ENCODE measurements at regions not wholly inside any gene's neighbourhood (a gene's known extent, or its start where the extent isn't known, plus 50 kb on each side); places are given as distances from the start of the nearest gene placed in this dataset.
"Not testable (repeated sequence)": the region's sequence is repeated elsewhere in the genome, so short reads cannot be mapped to it uniquely, and the experiment has no call there.

DNA sequence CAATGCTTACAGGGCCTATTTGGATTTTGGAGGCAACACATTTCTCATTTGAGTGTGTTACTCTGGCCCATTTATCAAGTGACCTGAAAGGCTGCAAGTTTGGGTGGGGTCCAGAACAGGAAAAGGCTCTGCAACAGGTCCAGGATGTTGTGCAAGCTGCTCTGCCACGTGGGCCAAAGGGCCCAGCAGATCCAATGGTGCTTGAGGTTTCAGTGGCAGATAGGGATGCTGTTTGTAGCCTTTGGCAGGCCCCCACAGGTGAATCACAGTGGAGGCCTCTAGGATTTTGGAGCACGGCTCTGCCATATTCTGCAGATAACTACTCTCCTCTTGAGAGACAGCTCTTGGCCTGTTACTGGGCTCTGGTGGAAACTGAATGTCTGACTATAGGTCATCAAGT, 412.2 kb upstream of the SMIM21 start:
- FAIRE-seq = not testable (repeated sequence)

DNA sequence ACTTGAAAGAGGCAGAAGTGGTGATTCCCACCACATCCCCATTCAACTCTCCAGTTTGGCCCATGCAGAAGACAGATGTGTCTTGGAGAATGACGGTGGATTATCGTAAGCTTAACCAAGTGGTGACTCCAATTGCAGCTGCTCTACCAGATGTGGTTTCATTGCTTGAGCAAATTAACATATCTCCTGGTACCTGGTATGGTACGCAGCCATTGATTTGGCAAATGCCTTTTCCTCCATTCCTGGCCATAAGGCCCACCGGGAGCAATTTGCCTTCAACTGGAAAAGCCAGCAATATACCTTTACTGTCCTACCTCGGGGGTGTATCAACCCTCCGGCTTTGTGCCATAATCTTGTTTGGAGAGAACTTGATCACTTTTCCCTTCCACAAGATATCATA, 411.5 kb upstream of the SMIM21 start:
- FAIRE-seq = no peak

DNA sequence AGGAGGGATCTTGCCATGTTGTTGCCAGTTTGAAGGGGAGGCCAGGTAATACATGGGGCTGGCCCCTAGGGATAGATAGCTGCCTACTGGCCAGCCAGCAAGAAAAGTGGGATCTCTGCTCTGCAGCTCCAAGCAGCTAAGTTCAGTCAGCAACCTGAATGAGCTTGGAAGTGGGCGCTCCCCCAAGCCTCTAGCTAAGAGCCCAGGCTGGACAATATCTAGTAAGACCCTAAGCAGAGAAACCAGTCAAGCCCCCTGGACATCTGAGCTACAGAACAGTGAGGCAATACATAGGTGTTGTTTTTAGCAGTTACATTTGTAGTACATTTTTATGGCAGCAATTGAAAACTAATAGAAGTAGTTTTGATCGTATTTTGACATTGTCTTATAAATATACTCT, 409.8 kb upstream of the SMIM21 start:
- no peak for FAIRE-seq

DNA sequence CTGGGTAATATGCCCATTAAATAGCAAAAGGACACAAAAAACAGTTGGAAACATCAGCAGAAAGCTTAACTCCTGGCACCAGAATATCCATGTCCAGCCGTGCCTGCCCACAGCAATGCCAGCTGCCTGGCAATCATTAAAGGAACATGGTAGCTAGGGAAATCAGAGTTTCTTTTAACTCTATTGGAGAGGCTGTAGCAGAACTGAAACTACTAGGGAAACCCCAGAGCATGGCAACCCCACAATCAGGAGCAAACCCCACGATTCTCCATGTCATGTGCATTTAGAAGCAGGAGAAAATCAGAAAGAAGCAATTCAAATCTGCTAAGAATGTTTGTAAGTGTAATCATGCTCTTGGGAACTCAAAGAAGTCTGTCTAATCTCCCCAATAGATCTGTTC, 409.0 kb upstream of the SMIM21 start:
- FAIRE-seq = no peak

DNA sequence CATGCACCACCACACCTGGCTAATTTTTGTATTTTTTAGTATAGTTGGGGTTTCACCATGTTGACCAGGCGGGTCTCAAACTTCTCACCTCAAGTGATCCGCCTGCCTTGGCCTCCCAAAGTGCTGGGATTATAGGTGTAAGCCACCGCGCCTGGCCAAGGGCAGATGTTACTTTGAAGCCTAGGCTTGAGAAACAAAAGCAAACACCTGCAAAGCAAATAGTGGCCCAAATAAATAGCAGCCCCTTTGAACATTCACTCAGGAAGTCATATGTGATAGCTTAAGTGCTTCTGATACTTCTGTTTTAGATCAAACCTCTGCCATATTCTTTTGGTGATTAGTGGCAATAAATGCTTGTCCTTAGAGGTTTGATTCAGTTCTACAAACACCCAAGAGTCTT, 404.5 kb upstream of the SMIM21 start:
- FAIRE-seq = no peak

DNA sequence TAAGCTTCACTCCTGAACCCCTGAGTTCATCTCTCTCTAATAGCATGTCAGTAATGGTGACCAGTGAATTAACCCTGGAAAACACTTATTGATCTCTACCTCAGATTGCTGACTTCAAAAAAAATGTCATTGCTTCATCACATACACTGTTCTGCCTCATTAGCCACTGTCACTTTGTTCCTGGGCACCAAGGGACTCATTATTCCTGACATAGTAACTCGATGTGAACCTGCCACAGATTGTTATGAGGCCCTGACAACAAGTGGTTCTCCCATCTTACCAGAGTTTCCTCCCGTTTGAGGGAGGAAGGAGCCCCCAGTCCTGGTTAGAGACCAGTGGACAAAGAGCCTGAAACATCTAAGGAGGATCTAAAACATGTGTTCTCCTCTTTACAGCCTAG, 403.3 kb upstream of the SMIM21 start:
- FAIRE-seq = no peak

DNA sequence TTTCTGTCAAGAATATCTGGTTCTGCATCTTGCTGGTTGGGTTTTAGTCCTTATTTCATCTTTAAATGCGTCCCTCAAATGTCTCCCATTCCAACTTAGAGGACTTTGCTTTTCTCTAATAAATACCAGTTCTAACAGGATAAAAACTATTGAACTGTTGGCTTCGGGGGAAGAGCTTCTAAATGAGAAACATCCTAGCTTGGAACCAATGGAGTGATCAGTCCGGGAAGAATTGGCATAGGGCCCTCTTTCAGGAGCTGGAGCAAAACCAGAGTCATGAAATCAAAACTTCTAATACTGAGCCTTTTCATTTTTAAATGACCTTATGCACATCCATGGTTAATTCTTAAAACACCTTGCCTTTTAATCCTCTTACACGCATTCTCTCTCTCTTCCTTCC, 401.6 kb upstream of the SMIM21 start:
- FAIRE-seq = no peak

DNA sequence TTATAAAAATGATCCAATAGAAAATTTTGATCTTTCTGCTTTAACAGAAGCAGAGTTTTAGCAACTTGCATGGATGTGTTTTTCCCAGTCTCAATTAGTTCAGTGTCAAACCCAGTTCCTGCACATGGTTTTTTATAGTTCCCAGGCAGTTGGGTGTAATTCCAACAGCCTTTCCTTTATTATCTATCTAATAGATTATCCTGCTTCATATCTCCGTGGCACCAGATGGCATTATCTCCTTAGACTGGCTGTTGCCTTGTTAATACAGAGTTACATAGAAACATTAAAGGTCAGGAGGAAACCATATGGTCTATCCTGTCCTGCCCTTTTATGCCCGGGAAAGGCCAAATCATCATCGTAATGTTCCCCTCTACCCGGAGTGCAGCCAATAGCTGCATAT, 400.9 kb upstream of the SMIM21 start:
- no peak for FAIRE-seq

DNA sequence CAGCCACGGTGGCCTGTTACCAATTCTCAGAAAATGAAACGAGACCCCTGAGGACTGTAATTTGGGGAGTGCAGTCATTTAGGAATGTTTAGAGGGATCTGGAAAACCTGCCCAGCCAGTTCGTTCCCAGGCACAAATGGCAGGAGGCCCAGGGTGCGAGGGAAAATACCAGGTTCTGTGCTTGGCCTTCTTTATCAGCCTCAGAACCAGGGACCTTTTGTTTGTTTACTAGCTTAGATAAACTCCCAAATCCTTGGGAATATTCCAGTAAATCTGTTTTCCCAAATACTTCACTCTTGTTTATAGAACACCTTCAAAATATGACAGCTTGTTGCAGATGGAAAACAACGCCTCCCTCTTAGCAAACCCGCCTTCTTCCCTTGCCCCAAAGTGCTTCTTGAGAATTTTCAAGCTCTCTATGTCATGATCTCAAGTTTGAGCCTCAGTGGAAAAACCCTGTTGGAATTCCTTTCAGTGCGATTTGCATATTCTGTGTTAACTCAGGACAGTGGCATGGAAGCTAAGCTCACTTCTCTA, 400.3 kb upstream of the SMIM21 start:
- FAIRE-seq = no peak

DNA sequence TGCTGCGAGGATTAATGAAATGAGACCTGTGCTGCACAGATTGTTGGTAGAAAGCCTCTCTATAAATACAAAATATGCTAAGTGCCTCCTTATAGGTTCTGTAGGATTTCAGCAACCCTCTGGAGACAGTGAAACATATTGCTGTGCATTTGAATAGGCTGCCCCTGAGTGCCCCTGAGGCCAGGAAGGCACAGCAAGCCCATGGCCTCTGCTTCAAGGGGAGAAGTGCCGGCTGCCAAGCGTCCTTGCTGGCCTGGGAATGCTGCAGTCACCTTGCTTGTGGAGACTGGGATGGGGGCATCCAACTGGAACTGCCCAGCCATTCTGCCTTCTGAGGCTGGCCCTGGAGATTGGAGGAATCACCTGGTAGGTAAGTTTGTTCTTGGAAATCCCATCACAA, 397.2 kb upstream of the SMIM21 start:
- FAIRE-seq = no peak

DNA sequence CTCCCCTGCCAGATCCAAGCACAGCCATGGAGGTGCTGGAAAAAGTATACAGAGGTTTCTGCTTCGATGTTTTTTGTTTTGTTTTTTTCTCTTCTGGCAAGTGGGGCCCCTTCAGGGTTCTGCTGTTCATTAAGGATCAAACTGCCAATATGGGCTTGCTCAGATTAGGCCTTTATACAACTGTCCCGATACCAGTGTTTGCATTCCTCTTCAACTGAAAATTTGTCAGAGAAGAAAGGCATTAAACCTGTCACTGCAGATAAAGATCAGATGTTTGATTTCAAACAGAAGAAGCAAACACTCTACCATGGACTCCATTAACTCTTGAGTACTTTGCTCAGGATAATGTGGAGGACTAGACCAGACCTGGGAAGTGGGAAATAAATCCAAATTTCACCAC, 396.0 kb upstream of the SMIM21 start:
- FAIRE-seq = no peak

DNA sequence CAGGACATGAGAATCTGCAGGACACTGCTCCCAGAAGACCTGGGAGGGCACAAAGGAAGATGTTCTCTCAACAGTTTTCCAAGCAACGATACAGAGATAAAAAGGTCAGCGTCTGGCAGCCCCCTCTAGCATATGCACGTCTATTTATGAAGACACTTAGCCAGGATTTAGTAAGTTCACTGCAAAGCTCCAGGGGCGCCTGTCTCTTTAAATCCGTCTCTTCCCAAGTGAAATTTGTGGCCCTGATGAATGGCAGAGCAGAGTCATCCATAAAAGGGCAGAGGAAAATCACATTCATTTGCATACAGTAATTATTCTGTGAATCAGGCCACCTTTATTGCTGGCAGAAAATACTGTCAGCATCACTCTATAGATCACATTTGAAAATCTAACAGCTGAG, 390.9 kb upstream of the SMIM21 start:
- FAIRE-seq = no peak

DNA sequence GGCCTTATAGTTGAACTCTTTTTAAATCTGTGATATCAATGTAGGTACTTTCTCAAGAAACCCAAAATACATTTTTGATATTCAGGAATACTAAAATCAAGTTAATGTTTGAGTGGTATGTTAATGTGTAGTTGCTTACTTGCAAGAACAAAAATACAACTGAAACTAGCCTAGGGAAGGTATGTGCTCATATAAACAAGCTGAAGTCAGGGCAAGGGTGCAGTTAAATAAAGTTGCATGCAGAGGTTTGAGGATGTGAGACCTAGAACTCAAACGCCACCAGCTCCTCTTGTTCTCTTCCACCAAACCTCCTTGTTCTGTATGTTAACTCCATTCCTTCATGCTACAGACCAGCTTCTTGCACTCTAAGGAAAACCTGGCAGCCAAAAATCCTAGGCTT, 388.3 kb upstream of the SMIM21 start:
- no peak for FAIRE-seq

DNA sequence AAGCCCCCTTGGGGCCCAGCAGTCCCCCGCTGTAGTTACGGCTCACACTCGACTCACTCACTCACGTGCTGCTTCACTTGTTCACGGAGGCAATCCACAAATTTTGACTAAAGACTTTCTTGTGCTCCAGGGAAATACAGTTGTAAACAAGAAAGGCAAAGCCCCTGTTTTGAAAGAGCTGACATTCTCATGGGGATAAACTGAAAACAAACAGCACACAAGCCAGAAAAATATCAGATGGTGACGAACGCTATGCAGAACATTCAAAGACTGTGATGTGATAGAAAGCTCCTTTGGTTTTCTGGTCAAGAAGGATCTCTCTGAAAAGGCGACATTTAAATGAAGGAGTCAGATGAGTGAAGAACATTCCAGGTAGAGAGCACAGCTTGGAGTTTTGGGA, 385.3 kb upstream of the SMIM21 start:
- no peak for FAIRE-seq

DNA sequence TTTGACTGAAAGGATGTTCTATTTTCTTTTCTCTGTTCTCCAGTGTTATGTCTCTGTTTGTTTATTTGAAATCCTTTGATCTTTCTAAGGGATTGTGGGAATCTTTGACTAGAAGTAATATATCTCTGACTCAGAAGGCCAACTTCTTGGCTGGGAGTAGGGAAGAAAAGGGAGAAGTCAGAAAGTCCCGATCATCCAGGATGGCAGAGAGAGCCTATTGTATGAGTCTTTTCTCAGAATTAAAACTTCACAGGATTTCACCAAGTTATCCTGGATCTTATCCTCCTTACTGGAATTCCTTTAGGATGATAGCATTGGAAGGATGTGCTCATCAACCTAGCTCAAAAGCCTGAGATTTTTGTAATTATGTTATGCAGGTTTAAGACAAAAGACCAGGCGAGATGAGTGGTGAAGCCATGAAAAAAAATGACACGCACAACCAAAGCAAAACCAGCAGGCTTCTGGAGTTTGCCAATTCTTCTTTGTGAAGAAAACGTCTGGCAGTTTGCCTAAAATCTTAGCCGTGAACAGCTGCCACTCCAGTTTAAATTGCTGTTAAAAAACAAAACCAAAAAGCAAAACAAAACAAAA, 383.6 kb upstream of the SMIM21 start:
- FAIRE-seq = no peak

DNA sequence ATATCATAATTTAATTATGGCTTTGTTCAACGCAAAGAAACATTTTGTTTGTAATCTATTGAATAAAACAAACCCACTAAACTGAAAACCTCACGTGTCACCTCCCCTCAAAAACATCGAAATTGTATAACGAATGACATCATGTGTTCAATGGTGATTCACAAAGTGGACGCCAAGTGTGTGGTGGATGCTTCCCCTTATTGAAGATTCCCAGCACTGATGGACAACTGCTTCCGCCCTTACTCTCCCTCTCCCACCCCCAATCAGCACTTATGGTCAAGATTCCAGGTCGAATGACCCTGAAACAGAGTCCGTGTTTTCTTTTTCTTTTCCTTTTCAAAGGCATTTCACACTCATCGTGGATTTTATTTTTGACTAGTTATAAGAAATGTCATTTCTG, 383.0 kb upstream of the SMIM21 start:
- FAIRE-seq = no peak

DNA sequence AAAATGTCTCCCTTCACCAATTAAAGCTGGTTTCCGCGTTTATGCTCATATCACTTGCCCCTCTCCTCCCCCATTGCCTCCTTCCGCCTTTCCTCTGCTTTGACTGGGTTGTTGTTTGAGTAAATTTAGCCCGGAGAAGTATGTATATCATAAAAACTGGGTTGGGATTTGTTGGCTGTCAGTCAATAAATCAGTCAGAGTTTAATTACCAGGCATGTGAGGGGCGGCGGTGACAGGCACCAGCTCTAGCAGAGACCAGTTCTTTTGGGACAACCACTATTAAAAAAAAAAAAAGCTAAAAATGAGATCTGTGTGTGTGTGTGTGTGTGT, 382.4 kb upstream of the SMIM21 start:
- no peak for FAIRE-seq

DNA sequence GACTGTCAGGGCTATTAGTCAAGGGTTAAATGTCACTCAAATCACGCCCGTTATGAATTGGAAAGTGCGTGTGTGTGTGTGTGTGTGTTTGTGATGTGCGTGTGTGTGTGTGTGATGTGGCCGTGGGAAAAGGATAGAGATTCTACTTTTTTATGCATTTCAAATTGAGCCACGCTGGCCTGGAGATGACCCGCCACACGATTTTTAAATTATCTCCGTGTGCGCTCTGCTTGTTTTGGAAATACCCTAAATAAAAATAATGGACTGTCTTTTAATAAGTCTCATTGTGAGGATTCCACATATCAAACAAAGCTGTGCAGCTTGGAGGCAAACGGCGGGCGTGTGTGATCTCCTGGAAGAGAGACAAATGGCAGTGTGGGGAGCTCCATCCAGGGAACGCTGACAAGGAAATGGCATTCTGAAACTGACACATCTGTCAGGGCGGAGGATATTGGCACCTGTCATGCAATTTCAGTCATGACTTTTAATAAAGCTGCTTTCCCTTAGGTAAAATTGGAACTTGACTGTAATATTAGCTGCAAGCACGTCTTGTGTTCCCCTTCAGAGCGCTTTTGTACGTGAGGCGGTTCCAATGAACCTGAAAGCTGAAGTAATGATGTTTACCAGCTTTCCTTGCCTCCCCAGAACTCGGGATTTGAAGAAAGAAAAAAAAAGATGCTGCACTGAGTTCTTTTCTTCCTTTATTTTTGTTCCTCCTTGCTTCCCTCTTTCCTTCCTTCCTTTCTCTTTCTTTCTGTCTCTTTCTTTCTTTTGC, 381.8 kb upstream of the SMIM21 start:
- no peak for FAIRE-seq

DNA sequence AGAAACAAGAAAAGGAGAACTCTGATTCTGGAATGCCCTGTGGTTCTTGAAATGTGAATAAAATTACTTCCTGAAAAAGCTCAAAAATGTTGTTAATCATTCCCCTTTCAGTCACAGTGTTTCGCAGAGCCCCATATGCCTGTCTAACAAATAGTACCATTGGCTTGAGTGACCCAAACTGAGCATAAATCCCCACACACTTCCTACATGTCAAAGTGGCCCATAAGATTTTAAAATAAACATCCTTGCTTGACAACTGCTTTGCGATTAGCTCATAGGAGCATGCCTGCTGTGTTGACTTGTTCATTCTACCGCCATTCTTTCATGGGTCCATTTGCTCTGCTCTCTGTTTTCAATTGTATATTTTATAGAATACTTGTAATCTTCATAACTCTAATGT, 377.8 kb upstream of the SMIM21 start:
- FAIRE-seq = no peak

DNA sequence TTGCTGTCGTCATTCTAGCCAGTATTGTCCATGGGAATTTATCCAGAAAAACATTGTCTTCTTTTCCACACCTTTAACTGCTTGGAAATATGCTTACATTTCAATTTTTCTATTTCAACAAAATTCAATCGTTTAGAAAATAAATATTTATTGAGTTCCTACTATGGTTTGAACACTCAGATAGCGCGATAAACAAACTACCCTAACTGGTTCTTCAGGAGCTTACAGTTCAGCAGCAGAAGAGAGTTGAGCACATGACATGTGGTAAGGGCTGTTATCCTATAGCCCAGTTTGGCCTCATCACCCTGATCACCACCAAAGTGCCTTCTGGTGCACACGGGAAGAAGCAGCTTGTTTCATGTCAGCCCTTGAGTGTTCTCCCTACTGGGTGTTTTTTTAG, 375.2 kb upstream of the SMIM21 start:
- FAIRE-seq = no peak

DNA sequence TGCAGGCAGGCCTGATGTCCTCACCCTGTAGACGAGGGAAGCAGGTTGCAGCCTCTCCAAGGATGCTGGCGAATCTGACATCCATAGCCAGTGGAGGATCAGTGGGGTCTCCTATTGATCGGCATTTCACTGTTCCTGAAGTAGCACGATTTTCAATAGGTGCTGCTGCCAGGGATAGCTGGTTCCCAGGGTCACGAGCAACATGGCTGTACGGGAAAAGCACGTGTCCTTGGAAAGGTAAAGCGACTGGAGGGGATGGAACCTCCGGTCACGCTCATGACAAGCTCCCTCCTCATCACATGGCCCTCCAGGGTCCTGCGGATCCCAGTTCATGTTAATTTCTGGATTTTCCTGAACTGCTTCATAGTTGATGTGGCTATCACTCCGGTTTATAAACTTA, 373.7 kb upstream of the SMIM21 start:
- no peak for FAIRE-seq

DNA sequence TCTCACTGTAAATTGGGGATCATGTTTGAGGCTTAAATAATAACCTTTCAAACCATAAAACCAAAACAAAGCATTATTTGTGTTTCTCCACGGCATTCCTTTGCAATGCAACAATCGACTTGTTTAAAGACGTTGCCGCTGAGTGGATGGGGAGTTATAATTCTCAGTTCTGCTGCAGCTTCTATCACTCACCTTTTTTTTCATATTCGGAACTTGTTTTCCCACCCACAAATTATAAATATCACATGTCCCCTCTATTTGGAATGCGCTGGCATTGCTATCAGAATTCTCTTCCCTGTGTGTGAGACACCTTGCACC, 372.8 kb upstream of the SMIM21 start:
- no peak for FAIRE-seq

DNA sequence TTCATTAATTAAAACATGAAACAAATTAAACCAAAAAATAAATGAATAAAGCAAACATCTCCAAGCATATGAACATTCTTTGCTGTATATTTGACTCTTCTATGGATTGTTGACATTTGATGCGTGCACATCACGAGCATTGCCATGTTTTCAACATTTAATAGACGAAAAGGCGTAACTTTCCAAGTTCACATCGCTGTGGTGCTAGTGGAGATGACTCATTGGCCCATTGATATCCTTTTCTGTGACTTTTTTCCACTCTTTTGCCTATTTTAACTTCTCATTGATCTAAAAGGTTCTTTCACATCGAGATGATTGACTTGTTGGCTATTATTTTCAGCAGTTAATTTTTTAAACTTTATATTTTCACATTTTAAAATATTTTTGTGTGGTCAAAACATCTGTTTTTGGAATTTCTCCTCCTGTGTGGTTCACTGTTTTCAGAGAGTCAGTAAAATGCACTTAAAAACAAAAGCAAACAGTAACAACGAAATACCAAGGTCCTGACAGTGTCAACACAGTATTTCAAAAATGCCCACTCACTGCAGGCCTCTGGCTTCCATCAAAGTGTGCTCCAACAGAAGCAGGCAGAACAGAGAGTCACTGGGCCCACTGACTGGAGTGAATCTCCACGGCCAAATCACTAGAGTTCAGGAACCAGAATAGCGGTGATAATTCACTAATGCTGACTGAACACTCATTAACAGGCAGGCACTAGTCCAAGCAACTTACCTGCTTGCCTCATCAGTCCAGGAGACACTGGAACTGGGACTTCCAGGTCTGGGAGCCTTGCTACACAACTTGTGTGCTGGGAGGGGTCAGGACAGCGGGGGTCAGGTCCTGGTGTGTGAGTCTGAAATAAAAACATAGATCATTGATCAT, 372.2 kb upstream of the SMIM21 start:
- no peak for FAIRE-seq

DNA sequence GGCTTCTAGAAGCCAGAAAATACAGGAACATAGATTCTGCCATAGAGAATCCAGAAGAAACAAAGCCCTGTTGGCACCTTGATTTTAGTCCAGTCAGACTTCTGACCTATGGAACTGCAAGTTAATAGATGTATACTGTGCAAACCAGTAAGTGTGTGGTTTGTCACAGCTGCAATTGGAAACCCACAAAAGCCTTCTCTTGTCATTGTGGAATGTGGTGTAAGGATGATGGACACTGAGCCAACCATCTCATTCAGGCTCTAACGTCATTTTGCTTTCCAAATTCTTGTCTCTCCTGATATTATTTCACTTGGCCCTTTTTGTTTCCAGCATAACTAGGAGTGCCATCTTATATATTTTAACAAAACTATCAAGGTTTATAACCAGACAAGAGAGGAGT, 369.5 kb upstream of the SMIM21 start:
- FAIRE-seq = no peak
